GM13977 (cell line): ENCODE measurements at regions not wholly inside any gene's neighbourhood (a gene's known extent, or its start where the extent isn't known, plus 50 kb on each side); places are given as distances from the start of the nearest gene placed in this dataset.

Experiments
- DNase-seq: peaks from one replicate; pipeline ENCODE4 v3.0.0; 2012; ENCODE audit warnings: low spot score
- in situ Hi-C: fragments of 300-500 bp; cut with MboI; formaldehyde crosslinking; loops from one replicate; pipeline ENCODE4 v1.12.0; 2022; ENCODE audit warnings: low sequenced_read_pairs, low pct_unique_long_range_greater_than_20kb, mixed read lengths, inconsistent platforms; ENCODE audit not compliant: unreplicated experiment
- TF ChIP-seq, protein P1 (sequence below): IDR thresholded peaks from 2 replicates; pipeline ENCODE4 v1.5.1; 2012; ENCODE audit warnings: mild to moderate bottlenecking, control low read depth; ENCODE audit not compliant: insufficient read depth; ENCODE audit errors: extremely low read depth, missing control alignments

DNA sequence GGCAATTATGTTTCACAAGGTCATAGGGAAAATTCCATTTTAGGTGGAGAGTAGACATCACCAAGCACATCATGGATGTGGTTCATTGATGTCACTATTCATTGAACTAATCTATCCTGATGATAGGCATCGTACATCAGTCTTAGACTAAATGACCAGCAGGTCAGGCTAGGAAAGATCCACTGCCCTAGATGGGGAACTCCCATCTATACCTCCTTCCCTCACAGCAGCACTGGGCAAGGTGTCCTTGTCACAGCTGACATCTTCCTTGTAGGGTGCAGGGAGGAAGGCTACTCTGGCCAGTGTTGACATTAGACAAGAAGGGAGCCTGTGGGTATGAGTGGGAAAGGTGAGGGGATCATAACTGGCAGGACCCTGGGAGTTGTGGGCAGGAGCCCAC is 63.8 kb upstream of the CAPRIN2 start:
- TF ChIP-seq, protein P1, sequence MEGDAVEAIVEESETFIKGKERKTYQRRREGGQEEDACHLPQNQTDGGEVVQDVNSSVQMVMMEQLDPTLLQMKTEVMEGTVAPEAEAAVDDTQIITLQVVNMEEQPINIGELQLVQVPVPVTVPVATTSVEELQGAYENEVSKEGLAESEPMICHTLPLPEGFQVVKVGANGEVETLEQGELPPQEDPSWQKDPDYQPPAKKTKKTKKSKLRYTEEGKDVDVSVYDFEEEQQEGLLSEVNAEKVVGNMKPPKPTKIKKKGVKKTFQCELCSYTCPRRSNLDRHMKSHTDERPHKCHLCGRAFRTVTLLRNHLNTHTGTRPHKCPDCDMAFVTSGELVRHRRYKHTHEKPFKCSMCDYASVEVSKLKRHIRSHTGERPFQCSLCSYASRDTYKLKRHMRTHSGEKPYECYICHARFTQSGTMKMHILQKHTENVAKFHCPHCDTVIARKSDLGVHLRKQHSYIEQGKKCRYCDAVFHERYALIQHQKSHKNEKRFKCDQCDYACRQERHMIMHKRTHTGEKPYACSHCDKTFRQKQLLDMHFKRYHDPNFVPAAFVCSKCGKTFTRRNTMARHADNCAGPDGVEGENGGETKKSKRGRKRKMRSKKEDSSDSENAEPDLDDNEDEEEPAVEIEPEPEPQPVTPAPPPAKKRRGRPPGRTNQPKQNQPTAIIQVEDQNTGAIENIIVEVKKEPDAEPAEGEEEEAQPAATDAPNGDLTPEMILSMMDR: no peak
- in situ Hi-C loops: loop anchor here (25.0 kb wide), 1 partner anchor 1256 kb away; no protein-coding TSS in a partner anchor
- DNase-seq: no peak

DNA sequence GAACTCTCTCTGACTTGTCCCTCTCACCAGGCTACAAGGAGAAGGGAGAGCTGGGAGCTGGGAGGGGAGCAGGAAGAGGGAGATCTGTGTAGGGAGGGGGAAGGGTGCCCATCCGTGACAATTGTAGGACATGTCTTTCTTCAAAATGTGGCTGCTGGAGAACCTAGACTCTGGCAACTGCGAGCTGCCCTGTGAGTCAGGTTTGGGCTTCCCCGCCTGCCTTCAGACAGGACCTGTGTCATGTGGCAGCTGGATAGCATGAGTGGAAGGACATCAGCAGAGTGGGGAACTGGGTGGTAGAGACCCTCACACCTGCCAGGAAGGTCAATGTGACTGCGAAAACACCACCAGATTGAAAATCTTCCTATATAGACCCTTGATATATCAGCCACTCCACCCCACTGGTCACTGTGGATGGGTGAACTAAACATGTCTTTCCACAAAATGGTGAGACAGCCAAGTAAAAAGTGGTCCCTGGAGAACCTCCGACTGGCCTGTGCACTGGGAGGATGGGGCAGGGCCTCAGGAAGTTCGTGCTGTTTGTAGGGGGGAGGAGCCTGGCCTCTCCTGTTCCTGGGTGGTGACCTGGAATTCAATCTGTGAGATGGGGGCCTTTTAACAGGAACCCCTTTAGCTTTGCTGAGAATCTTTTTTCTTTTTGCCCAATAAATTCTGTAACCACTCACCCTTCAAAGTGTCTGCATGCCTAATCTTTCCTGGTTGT is 62.2 kb upstream of the CAPRIN2 start:
- in situ Hi-C loops: loop anchor here (25.0 kb wide), 1 partner anchor 1255 kb away; no protein-coding TSS in a partner anchor
- DNase-seq: no peak
- TF ChIP-seq, protein P1: no peak

DNA sequence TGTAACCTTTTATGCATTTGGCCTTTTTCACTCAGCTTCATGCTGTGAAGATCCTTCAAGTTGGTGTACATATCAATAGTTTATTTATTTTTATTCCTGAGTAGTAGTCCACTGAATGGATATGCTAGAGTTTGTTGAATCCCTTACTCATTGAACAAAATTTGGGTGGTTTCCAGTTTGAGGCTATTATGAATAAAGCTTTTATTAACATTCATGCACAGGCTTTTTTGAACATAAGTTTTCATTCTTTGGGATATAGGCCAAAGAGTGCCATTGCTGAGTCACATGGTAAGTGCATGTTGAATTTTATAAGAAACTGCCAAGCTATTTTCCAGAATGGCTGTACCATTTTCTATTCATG is 59.5 kb upstream of the CAPRIN2 start:
- TF ChIP-seq, protein P1: no peak
- in situ Hi-C loops: loop anchor here (25.0 kb wide), 1 partner anchor 1252 kb away; no protein-coding TSS in a partner anchor
- no peak for DNase-seq

DNA sequence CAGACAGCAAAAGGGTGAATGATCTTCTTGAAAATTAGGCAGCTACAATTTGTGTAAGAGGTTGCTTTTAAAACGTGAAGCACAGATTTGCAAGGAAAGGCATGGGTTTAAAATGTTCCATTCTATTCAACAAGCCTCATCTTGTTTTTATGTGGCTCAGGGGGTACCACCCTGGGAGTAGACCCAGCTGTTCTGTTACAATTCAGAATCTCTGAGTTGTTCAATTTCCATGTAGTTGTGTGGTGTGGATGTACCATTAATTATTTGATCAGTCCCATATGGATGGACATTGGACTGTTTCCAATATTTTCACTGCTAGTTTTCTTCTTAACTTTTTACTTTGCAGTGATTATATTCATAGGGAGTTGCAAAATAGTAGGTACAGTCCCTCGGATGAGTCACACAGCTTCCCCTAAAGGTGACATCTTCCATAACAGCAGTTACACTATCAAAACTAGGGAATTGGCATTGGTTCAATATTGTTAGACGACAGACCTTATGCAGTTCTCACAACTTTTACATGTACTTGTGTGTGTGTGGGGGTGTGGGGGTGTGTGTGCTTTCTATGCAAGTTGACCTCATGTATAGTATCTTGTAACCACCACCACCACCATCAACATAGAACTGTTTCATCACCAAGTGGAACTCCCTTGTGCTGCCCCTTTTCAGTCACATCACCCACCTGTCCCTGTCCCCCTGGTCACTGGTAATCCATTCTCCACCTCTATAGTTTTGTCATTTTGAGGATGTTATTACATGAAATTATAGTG is 59.0 kb upstream of the CAPRIN2 start:
- in situ Hi-C loops: loop anchor here (25.0 kb wide), 1 partner anchor 1251 kb away; no protein-coding TSS in a partner anchor
- no peak for DNase-seq

DNA sequence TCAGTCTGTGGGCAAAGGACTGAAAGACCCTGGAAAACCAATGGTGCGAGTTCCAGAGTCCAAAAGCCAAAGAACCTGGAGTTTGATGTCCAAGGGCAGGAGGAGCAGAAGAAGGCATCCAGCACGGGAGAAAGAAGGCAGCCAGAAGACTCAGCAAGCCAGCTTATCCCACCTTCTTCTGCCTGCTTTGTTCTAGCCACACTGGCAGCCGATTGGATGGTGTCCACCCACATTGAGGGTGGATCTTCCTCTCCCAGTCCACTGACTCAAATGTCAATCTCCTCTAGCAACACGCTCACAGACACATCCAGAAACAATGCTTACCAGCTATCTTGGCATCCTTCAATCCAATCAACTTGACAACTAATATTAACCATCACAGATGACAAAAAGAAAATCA is 57.2 kb upstream of the CAPRIN2 start:
- TF ChIP-seq, protein P1: no peak
- DNase-seq: no peak
- in situ Hi-C loops: loop anchor here (25.0 kb wide), 1 partner anchor 1250 kb away; no protein-coding TSS in a partner anchor

More for the DNA sequence above, 59.0 kb upstream of the CAPRIN2 start:
- TF ChIP-seq, protein P1: no peak

DNA sequence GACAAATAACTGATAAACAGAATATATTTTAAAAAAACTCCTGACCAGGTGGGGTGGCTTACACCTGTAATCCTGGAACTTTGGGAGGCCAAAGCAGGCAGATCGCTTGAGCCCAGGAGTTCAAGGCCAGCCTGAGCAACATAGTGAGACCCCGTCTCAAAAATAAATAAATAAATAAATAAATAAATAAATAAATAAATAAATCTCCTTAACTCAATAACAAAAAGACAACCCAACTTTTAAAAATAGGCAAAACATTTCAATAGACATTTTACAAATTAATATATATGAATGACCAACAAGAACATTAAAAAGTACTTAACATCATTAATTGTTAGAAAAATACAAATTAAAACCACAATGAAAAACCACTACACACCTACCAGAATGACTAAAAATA is 56.2 kb upstream of the CAPRIN2 start:
- TF ChIP-seq, protein P1: no peak
- no peak for DNase-seq
- in situ Hi-C loops: loop anchor here (25.0 kb wide), 1 partner anchor 1249 kb away; no protein-coding TSS in a partner anchor
